ENCODE measurements at regions not wholly inside any gene's neighbourhood (a gene's known extent, or its start where the extent isn't known, plus 50 kb on each side); places are given as distances from the start of the nearest gene placed in this dataset.

- Mint-ChIP-seq H3K36me3 (no peaks in the 10 kb centered on the region), H3K4me3 (no peak overlapping the region), H3K27me3 (no peaks in the 10 kb centered on the region), H3K4me1 (ENCODE audit: unreplicated experiment) (no peaks in the 10 kb centered on the region), H3K9me3 (no peaks in the 10 kb centered on the region), H3K27ac (no peak overlapping the region)
- DNase-seq (ENCODE audit: extremely low spot score, unreplicated experiment) = no peak
- no peak for TF ChIP-seq CTCF (conservative IDR thresholded peaks at IDR 0.05)
These were observed 2219.9 kb downstream of the LRRC4C start for GRCh38 chr11:39239553-39239952.

GRCh38 chr11:39236916-39237315 is 2222.5 kb downstream of the LRRC4C start:
- no peak for DNase-seq (ENCODE audit: extremely low spot score, unreplicated experiment)
- Mint-ChIP-seq H3K27me3 (no peaks in the 10 kb centered on the region), H3K9me3 (peaks cover 4% of the 10 kb centered on the region), H3K4me1 (ENCODE audit: unreplicated experiment) (no peaks in the 10 kb centered on the region), H3K36me3 (no peaks in the 10 kb centered on the region), H3K4me3 (no peak overlapping the region), H3K27ac (no peak overlapping the region)
- no peak for TF ChIP-seq CTCF (conservative IDR thresholded peaks at IDR 0.05)

DNA sequence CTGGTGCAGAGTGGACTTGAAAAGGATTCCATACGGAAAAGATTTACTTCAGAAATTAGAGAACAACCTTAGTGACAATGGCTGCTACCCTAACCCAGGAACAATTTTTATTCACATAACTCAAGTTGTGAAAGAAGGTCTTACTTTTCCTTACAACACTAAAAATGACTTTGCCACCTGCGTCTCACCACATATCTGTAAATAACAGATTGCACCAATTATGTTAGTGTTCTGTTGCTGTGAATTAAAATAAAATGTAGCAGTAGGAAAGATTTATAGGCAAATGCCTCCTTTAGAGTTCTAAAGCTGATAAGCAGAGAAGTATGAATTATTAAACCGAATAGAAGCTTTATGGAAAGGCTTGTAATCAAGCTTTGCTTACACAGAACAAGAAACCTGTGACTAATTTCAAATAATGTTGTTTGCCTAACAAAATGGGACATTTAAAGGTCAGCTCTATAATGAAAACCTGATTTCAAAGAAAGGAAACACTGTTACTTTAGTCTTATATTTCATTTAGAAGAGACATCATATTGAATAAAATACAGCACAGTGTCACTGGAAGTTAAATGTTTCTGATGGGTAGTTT is 2237.8 kb downstream of the LRRC4C start:
- H3K27me3 Mint-ChIP-seq = no peaks in the 10 kb centered on the region
- no peaks in the 10 kb centered on the region for H3K36me3 Mint-ChIP-seq
- no peak for TF ChIP-seq CTCF (conservative IDR thresholded peaks at IDR 0.05)
- peaks cover 8% of the 10 kb centered on the region for H3K4me1 Mint-ChIP-seq (ENCODE audit: unreplicated experiment)
- H3K9me3 Mint-ChIP-seq = peaks cover 2% of the 10 kb centered on the region
- no peak overlapping the region for H3K27ac Mint-ChIP-seq
- no peak overlapping the region for H3K4me3 Mint-ChIP-seq
- DNase-seq (ENCODE audit: extremely low spot score, unreplicated experiment) = no peak

DNA sequence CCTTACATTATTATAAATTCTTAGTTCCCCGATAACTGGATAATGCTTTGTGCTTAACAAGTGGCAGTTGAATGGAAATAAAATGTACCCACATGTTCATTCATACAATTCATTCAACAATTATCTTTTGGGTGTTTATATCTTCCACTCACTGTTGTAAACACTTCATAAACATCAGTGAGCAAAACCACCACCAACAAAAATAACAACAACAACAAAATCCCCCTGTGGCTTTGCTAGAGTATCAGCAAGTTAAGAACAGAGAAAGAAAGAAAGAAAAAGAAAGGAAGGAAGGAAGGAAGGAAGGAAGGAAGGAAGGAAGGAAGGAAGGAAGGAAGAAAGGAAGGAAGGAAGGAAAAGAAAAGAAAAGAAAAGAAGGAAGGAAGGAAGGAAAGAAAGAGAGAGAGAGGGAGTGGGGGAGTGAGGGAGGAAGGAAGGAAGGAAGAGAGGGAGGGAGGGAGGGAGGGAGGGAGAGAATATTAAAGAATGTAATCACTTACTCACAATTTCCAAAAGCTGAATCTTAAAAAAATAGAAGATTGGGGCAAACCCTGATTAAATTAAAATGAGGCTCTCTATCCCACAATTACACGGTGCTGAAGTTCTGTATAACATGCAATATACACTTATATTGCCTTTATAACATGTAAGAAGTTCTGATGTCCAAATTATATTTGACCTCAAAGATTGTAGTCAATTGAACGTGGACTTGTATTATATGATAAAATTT is 2238.8 kb downstream of the LRRC4C start:
- Mint-ChIP-seq H3K9me3 (peaks cover 5% of the 10 kb centered on the region), H3K27ac (no peak overlapping the region), H3K4me1 (ENCODE audit: unreplicated experiment) (peaks cover 8% of the 10 kb centered on the region), H3K36me3 (no peaks in the 10 kb centered on the region), H3K27me3 (no peaks in the 10 kb centered on the region), H3K4me3 (no peak overlapping the region)
- DNase-seq (ENCODE audit: extremely low spot score, unreplicated experiment) = no peak
- TF ChIP-seq CTCF (conservative IDR thresholded peaks at IDR 0.05) = no peak

DNA sequence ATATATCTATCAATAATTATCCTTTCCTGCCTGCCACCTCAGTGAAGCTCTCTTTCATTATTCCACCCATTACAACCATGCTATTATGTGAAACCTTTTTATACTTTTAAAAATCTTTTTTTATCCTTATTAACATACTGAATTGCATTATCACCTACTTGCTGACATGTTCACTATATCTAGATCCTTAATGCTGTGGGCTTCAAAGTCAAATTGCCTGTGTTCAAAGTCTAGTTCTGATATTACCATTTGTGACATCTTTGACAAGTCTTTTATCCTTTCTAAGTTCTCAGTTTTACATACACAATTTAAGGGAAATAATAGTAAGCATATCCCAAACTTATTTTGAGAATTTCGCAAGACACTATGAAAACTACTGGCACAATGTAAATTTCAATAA is 2239.4 kb downstream of the LRRC4C start:
- no peaks in the 10 kb centered on the region for H3K36me3 Mint-ChIP-seq
- H3K4me3 Mint-ChIP-seq = no peak overlapping the region
- no peaks in the 10 kb centered on the region for H3K27me3 Mint-ChIP-seq
- peaks cover 5% of the 10 kb centered on the region for H3K9me3 Mint-ChIP-seq
- no peak overlapping the region for H3K27ac Mint-ChIP-seq
- TF ChIP-seq CTCF (conservative IDR thresholded peaks at IDR 0.05) = no peak
- no peak for DNase-seq (ENCODE audit: extremely low spot score, unreplicated experiment)
- peaks cover 8% of the 10 kb centered on the region for H3K4me1 Mint-ChIP-seq (ENCODE audit: unreplicated experiment)
